Tibial artery (tissue), 4 donors: ENCODE measurements at regions not wholly inside any gene's neighbourhood (a gene's known extent, or its start where the extent isn't known, plus 50 kb on each side); places are given as distances from the start of the nearest gene placed in this dataset.
A peak's percentile ranks its signal among the peaks of the same experiment; 100 is the strongest.

Source experiments
- DNase-seq, 2 donors: peaks; one replicate each; pipeline ENCODE4 v3.0.0-alpha.2; 2019
- H3K27ac ChIP-seq, 2 donors: fragments of 200-600 bp; sonication (generic) in 1 of 2; 1 replicate in 1 of 2; 2 replicates in 1 of 2; pipeline ENCODE4 v1.5.1; 2018 to 2019; ENCODE audit warnings: mild to moderate bottlenecking in 1 of 2
- H3K27me3 ChIP-seq, 2 donors: fragments of 200-600 bp; sonication (generic) in 1 of 2; one replicate each; pipeline versions ENCODE4 v1.5.1 to v1.6.0; 2016 to 2019
- H3K36me3 ChIP-seq, 3 donors: fragments of 200-600 bp; sonication (generic) in 2 of 3; one replicate each; pipeline ENCODE4 v1.5.1; 2016 to 2019; ENCODE audit warnings: mild to moderate bottlenecking in 2 of 3
- H3K4me1 ChIP-seq, 4 donors: fragments of 200-600 bp; sonication (generic) in 2 of 4; 1 replicate in 3 of 4; 2 replicates in 1 of 4; pipeline ENCODE4 v1.5.1; 2016 to 2019
- H3K4me3 ChIP-seq, 2 donors: fragments of 200-600 bp; sonication (generic) in 1 of 2; 1 replicate in 1 of 2; 2 replicates in 1 of 2; pipeline ENCODE4 v1.5.1; 2018 to 2019; ENCODE audit warnings: mild to moderate bottlenecking in 2 of 2
- H3K9me3 ChIP-seq, 3 donors: fragments of 200-600 bp; sonication (generic) in 1 of 3; one replicate each; pipeline ENCODE4 v1.5.1; 2016 to 2019
- intact Hi-C: fragments of 100-400 bp; cut with DNase I; formaldehyde crosslinking; loops from one replicate; pipeline ENCODE4 v1.15.0; 2023; ENCODE audit warnings: low total_unique reads
- TF ChIP-seq, protein P1 (sequence below), 2 experiments: fragments of 200-600 bp in 1 of 2; fragments of 450-650 bp in 1 of 2; IDR thresholded peaks; one replicate each; pipeline ENCODE4 v1.5.1; 2017 to 2019; ENCODE audit warnings: antibody characterized with exemption in 2 of 2, mild to moderate bottlenecking in 1 of 2, moderate library complexity in 1 of 2

DNA sequence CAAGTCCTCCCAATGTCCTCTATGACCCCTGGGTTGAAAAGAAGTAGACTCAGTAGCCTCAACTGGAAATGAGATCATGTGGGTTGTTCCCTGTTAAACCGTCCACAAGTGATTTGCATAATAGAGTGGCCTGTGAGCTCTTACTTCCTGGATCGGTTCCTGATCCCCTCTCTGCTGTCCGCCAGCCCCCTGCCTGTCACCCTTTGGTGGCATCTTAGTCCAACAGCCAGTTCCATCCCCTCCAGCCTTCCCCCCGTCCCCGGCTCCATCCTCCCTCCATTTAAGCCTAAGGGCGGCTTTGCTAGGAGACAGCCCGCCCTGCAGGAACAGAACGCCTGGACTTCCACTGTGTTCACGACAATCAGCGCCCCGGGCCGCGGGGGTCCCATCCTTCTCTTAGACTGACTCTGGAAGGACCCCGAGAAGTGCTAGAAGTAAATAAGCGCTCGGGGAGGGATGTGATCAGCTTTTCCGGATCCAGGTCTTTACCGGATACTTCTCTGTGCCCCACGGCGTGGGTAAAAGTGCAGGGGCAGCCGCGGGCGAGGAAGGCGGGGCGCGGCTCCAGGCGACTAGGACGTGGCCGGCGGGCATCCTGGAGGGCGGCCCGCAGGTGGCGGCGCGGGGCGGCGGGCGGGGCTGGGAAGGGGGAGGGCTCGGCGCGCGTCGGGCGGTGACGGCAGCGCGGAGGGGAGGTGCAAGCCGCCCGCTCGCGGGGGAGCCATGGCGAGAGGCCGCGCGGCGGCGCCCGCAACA lies 51.2 kb upstream of the ULK4 start:
- TF ChIP-seq, protein P1, sequence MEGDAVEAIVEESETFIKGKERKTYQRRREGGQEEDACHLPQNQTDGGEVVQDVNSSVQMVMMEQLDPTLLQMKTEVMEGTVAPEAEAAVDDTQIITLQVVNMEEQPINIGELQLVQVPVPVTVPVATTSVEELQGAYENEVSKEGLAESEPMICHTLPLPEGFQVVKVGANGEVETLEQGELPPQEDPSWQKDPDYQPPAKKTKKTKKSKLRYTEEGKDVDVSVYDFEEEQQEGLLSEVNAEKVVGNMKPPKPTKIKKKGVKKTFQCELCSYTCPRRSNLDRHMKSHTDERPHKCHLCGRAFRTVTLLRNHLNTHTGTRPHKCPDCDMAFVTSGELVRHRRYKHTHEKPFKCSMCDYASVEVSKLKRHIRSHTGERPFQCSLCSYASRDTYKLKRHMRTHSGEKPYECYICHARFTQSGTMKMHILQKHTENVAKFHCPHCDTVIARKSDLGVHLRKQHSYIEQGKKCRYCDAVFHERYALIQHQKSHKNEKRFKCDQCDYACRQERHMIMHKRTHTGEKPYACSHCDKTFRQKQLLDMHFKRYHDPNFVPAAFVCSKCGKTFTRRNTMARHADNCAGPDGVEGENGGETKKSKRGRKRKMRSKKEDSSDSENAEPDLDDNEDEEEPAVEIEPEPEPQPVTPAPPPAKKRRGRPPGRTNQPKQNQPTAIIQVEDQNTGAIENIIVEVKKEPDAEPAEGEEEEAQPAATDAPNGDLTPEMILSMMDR (IDR thresholded peaks at IDR 0.05), result no peak

DNA sequence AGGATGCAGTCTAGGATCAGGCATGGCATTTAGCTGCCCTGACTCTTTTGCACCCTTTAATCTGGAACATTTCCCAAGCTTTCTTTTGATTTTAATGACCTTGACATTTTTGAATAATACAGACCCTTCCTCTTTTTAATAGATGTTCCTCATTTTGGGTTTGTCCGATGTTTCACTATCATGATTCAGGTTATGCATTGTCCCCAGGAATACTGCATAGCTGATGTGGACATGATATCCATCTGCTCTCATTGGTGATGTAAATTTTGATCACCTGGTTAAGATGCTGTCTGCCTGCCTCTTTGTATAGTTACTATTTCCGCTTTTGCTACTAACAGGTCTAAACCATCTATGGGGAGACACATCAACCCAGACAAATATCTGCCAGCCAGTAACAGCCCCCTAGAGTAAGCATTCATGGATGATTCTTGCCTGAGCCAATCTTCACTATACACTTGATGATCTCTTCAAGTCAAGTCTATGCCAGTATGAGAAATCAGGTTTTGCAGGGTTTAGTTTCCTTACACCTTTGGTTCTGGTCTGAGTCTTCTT lies 50.6 kb upstream of the ULK4 start:
- no peak for DNase-seq
- intact Hi-C loops, result loop anchor here (5.0 kb wide), 2 partner anchors 50 to 85 kb away; partner anchors contain the start of gene ULK4
- Histone ChIP-seq H3K27ac (peak overlapping the region; percentile 74 to 82), H3K27me3 (no peaks in the 10 kb centered on the region), H3K9me3 (no peaks in the 10 kb centered on the region), H3K36me3 (no peaks in the 10 kb centered on the region), H3K4me3 (peak overlapping the region in 1 of 2 donors; percentile 73), H3K4me1 (peaks cover 0 to 32% (median 14%) of the 10 kb centered on the region in 4 donors)
- TF ChIP-seq, protein P1 (IDR thresholded peaks at IDR 0.05), result no peak

More for the DNA sequence above, 51.2 kb upstream of the ULK4 start:
- H3K27ac ChIP-seq, result peak overlapping the region; percentile 74 to 82
- DNase-seq, result peak; percentile 53 to 81
- no peaks in the 10 kb centered on the region for H3K9me3 ChIP-seq
- peak overlapping the region; percentile 73 to 88 for H3K4me3 ChIP-seq
- intact Hi-C loops, result loop anchor here (5.0 kb wide), 2 partner anchors 51 to 84 kb away; partner anchors contain the start of gene ULK4
- no peaks in the 10 kb centered on the region for H3K27me3 ChIP-seq
- no peaks in the 10 kb centered on the region for H3K36me3 ChIP-seq
- peaks cover 0 to 33% (median 16%) of the 10 kb centered on the region in 4 donors for H3K4me1 ChIP-seq
